ENCODE measurements at regions not wholly inside any gene's neighbourhood (a gene's known extent, or its start where the extent isn't known, plus 50 kb on each side); places are given as distances from the start of the nearest gene placed in this dataset.
"Not testable (repeated sequence)": the region's sequence is repeated elsewhere in the genome, so short reads cannot be mapped to it uniquely, and the experiment has no call there.

GRCh38 chr14:37844614-37845013, 249.2 kb downstream of the TTC6 start:
- no peak for DNase-seq (ENCODE audit: low spot score)

- no peak for DNase-seq (ENCODE audit: low spot score)
Observed at GRCh38 chr14:37848985-37849621, 253.7 kb downstream of the TTC6 start.

- no peak for DNase-seq (ENCODE audit: low spot score)
Observed at GRCh38 chr14:37851054-37851453, 255.6 kb downstream of the TTC6 start.

- DNase-seq (ENCODE audit: low spot score) = no peak
Observed at GRCh38 chr14:37855871-37856270, 260.4 kb downstream of the TTC6 start.

- DNase-seq (ENCODE audit: low spot score) = no peak
Observed at GRCh38 chr14:37857774-37858266, 262.4 kb downstream of the TTC6 start.

- DNase-seq (ENCODE audit: low spot score) = no peak
Observed at GRCh38 chr14:37858733-37859132, 263.3 kb downstream of the TTC6 start.

GRCh38 chr14:37859177-37859576, 263.7 kb downstream of the TTC6 start:
- DNase-seq (ENCODE audit: low spot score) = no peak

- DNase-seq (ENCODE audit: low spot score) = no peak
Observed at GRCh38 chr14:37862263-37862662, 266.8 kb downstream of the TTC6 start.

GRCh38 chr14:37864128-37864527, 268.7 kb downstream of the TTC6 start:
- DNase-seq (ENCODE audit: low spot score) = no peak

- peak; percentile 75 for DNase-seq (ENCODE audit: low spot score)
Observed at GRCh38 chr14:37864861-37865718, 269.7 kb downstream of the TTC6 start.

GRCh38 chr14:37865719-37866549, 270.5 kb downstream of the TTC6 start:
- no peak for DNase-seq (ENCODE audit: low spot score)

- no peak for DNase-seq (ENCODE audit: low spot score)
Observed at GRCh38 chr14:37869633-37870032, 274.2 kb downstream of the TTC6 start.

- DNase-seq (ENCODE audit: low spot score) = no peak
Observed at GRCh38 chr14:37870170-37870569, 274.7 kb downstream of the TTC6 start.

- DNase-seq (ENCODE audit: low spot score) = no peak
Observed at GRCh38 chr14:37870632-37871346, 275.4 kb downstream of the TTC6 start.

- not testable (repeated sequence) for DNase-seq (ENCODE audit: low spot score)
Observed at GRCh38 chr14:37874065-37874428, 278.6 kb downstream of the TTC6 start.

GRCh38 chr14:37874429-37875109, 279.1 kb downstream of the TTC6 start:
- DNase-seq (ENCODE audit: low spot score) = peak; percentile 82

- no peak for DNase-seq (ENCODE audit: low spot score)
Observed at GRCh38 chr14:37888234-37888633, 292.8 kb downstream of the TTC6 start.

- DNase-seq (ENCODE audit: low spot score) = no peak
Observed at GRCh38 chr14:37889087-37889486, 293.7 kb downstream of the TTC6 start.

- no peak for DNase-seq (ENCODE audit: low spot score)
Observed at GRCh38 chr14:37890095-37890494, 294.7 kb downstream of the TTC6 start.

GRCh38 chr14:37891500-37891899, 296.1 kb downstream of the TTC6 start:
- DNase-seq (ENCODE audit: low spot score) = not testable (repeated sequence)

GRCh38 chr14:37894463-37894862, 299.0 kb downstream of the TTC6 start:
- no peak for DNase-seq (ENCODE audit: low spot score)
